Midbrain (tissue), 1 donor: ENCODE measurements at regions not wholly inside any gene's neighbourhood (a gene's known extent, or its start where the extent isn't known, plus 50 kb on each side); places are given as distances from the start of the nearest gene placed in this dataset.

Source experiments
- DNase-seq: peaks from one replicate; lab custom pipeline; 2025; lab: John Stamatoyannopoulos, UW

DNA sequence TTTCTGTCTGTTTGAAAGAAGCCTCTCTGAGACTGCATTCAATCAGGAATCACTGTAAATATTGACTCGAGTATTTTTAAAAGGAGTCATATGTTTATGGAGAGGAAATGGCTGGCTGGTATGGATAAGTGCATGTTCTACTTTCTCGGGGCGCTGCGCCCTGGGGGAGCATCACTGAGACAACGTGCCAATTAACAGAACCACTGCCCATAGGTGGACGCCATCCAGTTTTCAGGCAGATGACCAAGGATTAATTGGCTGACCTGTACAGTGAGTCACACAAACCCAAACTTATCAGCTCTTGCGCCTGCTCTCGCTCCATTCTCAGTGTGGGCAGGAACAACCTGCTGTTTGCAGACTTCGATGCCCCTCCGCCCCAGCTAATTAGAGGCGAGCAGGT, 571.2 kb downstream of the QKI start:
- DNase-seq = no peak

DNA sequence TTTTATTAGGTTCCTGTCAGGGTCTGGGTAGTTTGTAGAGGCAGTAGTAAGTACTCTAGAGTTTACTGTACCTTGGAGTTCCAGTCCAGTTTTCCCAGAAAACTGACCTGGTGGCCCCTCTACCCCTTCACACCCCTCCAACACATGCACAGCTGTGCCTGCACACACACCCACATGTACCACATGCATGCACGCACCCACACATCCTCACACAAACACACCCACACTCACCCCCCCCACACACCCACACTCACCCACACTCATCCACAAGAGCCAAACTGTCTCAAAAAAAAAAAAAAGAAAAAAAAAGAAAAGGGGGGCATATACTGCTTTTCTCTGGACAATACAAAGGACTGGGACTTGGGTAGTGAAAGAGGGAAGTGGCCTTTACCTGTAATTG, 570.5 kb downstream of the QKI start:
- DNase-seq = no peak

DNA sequence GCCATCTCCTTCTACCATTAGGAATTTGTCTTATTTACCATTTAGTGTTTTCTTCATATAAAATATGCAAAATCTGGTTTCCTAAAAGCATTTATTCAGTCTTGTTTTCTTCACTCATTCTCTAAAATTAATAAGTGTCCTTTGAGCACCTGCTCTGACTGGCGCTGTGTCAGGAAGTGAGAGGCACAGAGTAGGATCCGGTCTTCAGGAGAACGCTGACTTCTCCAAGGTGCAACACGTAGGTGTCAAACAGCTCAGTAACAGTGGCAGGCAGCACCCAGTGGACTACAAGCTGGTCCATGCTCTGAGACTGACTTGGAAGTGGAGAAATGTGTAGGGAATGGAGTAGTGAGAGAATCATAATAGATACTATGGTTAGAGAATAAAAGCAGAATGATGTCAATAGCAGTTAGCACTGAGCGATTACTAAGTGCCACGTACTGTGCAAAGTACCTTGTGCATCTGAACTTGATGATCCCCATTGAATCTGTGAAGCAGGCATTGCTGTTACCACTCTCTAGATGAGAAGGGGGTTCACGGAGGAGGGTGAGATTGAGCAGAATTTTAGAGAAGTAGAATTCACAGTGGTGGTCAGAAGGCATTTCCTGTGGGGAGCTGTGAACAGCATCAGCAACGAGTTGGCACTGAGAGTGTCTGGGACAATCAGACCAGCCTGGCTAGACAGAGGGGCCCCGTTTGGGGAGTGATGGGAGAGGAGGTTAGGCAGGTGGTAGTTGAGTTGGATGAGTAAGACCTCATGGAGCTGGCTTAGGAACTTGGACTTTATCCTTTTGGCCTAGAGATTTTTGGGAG, 569.8 kb downstream of the QKI start:
- no peak for DNase-seq

DNA sequence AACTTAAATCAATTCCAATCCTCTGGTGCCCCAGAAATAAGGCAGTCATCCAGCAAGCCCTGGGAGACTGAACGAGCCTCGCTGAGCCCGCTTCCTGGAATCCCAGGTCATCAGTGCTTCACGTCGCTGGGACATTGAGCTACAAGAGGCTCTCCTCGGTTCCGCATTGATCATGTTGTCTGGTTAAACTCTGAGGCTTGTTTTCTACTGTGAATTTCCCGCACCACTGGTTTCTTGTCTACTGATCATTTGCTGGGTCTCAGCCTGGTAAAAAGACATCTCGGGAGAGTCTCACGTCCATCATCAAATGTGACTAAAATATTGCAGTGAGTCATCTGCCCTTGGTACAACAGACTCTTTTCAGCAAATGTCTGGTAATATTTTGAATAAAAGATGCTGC, 569.2 kb downstream of the QKI start:
- DNase-seq = peak; percentile 26

DNA sequence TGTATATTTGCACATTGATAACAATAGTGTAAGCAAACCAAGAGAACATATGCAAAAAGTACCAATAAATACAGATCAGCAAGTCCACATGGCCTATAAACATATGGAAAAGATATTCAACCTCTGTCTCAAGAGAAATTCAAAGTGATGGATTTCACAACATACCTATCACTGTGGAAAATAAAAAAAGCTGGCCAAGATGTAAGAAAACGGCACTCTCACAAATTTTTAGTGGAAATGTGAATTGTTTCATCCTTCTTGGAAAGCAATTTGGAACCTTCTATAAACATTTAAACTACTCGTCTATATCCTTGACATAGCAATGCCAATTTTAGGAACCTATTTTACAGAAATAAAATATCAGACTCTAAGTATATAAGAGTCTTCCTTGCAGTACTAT, 559.8 kb downstream of the QKI start:
- DNase-seq = no peak

DNA sequence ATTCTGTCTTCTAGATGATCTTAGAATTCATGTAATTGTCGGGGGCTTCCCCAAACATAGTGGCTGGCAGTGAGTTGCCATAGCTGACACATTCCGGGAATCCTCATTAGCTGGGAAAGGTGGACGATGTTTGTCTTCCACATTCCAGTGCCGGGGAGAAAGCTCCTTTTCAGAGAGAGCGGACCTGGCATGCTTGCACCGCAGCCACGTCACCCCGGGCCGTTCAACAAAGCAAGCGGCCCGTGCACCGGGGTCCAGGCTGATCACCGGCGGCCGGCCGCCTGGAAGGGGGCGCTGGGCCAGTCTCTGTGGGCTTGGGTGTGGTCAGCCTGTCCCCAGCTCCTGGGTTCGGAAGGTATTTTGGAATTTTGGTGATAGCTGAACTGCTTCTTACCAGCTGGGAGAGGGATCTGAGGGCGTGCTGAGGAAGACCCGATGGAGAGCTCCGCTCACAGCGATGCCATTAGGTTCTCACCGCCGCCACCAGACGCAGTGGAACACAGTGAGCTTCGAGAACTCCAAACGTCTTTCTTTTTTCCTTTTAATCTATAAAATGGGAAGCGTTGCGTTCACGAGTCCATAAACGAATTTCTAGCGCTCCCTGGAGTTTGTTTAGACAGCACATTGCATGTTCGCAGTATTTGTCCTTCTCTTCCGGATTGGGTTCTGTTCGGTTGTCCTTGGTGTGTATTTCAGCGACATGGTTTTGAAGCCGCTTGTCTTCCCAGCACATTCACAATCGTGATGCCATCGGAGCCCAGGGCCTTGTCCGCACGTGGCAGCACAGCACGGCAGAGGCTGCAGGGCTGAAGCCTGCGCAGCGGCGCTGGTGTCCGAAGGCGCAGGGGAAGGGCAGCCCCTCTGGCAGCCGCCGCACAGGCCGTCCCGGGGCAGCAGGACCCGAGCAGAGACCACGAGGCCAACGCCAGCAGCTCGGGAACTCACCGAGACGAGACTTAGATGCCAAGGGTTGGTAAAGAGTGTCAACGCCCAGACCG, 557.6 kb downstream of the QKI start:
- no peak for DNase-seq

DNA sequence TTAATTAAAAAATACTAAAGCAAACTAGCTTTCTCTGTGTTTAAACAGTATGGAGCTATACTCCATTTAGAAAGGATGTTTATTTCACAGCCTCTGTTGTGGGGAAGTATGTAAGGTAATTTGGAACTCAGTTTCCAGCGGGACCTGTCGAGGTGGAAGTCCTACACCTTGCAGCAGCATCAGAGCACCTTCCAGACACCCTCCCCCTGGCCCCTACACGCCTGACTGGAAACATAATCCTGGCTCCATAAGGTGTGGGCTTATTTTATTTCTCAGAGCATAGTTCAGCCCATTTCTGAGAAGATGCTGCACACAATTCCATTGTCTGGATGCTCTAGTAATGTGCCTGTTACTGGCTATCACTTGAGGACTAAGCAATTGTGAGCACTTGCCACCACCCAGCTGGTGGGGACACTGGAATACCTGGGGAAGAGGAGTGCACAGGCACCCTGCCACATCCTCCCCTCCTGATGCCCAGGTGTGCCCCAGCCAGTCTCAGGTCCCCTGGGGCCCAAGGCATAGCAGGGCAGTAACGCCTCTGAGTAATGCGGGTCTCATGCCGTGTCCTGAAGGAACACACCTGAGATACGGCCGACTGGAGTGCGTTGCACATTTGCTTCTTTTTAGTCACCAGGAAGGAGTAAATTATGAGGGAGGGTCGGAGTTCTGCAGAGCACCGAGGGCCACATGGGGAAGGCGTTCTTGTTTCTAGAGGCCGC, 556.5 kb downstream of the QKI start:
- DNase-seq = no peak

DNA sequence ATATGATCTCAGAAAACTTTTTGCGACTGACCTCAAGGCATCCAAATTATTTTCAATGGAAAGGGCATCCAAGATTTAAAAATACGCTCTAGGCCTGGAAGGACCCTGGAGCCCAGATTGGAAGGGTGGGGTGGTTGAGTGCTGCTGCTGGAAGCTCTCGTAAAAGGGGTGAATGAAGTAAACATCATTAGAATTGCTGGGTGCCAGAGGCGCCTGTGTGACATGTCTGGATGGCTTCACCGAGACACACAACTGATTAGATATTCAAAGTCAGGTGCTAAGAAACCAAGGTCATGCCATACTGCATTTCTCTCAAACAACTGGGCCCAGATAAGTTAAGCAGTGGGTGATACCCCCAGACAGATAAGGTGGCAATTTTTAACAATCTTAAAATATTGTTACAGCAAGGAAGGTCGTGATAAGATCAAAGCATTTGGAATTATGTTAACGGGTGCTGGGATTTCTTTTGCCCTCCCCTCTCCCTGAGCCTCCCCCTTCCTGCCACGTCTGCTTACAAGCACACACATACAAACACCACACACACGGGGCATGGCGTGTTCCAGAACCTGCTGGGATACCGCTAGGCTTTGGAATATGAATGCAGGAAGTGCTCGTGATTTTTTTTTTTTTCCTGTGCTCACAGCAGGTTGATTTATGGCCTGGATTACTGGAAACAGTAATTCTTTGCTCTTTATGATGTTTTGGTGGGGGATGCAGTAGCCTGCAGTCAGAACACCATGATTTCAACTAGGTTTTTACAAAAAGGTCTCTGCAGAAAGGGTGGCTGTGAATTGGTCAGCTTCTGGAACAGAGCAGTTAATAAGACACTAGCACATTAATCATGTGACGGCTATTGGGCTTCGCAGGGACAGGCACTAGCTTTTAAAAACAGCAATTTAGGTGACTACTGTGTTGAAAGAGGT, 551.2 kb downstream of the QKI start:
- DNase-seq = peak; percentile 29

DNA sequence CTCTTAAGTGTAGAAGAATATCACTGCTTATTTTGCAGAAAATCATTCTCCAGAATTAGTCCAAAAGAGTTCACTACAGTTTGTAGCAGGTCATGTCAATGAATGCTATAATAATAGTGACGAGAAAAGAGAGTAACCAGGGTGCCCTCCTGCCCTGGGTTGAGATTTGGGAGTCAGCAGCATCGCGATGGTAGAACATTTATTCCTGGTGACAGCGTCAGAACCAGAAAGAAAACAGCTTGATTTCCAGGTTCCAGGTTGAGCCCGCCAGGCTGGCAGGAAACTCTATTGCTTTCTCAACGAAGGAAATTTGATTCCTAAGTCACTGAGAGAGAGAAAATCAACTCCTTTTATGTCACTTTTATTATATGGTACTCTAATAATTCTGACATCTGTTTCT, 550.3 kb downstream of the QKI start:
- DNase-seq = no peak

DNA sequence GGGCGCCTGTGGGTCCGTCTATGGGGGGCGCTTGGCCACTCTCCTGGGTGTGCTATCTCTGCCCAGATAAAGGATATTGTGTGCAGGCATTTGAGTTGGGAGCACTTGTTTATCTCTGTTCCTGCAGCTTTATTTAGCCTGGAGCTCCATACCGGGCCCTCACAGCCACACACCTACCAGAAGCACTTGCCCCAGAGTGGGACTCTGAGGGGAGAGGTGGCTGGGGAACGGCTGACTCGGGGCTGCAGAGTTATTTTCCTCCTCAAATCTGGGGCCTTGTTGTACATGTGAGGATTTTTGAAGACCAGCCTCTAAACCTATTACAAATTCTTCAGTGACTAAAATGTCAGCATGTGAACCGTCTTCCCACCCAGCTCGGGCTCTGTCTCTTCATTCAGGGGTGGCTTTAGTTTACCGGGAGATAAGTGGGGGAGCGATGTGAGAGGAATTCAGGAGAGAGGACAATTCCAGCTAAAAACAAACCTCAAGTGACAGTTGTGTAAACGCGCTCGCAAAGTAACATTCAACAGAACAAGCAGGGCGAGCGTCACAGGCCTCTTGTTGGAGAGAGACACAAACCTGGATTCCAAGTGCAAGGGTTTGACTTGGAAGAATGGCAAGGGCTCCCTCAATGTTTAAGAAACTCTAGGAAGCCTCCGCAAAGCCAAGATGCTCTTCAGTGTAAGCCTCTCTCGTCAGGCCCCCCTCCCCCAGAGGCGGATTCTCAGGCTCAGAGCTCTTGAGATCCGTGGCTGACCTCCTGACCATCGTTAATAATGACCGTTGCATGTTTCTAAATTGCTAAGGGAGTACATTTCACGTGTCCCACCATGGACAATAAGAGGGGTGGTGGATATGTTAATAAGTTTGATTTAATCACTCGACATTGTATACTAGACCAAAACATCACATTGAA, 548.9 kb downstream of the QKI start:
- no peak for DNase-seq

DNA sequence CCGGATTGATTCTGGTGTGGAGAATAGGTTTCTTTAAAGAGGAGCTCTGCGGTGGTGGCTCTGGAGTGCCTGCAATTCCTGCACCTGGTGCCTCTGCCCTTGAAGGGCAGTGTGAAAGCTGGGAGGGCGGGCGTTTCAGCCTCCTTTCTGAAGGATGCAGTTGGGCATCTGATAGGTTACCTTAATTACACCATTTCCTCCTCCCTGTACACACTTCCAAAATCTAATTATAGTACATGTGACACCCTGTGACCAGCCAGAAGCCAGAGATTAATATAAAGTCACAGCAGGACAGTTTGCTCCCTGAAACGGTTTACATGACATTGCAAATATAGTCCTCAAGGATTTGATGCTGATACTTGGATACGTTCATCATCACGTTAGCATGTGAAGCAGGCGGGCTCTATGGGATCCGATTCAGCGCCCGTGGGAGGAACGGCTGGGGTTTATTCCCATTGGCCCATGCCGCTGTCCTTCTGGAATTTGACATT, 548.2 kb downstream of the QKI start:
- no peak for DNase-seq

DNA sequence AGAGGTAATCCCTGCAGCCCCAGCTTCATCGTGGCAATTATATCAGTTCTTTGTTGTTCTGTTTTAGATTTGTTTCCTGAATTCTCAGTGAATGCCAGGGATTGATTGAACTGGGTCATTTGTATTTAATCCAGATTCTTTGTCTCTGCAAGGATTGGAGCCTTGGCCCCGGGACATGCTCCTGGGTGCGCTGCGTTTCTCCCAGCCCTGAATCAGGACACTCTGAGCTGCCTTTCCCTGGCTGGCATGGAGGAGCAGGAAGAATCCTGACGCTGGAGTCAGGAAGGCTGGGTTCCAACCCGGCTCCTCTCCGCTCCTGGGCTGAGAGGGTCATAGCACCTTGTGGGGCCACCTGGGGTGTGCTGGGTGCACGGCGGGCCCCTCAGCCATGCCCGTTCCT, 545.6 kb downstream of the QKI start:
- DNase-seq = peak; percentile 24

DNA sequence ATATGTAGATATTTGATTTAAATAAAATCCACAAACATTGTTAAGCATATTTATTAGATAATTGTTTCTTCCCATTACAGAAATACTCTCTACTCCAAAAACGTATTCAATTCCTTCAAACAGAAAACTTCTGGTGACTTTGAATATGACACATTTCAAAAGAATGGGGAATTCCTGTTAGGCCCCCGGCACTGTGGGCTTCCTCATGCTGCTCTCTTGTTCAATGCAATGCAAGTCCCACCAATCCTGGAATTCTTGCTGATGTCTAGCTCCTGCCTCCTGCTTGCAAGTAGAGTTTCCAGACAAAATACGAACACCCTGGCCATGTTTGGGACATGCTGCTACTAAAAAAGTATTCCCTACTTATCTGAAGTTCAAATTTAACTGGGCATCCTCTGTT, 544.1 kb downstream of the QKI start:
- no peak for DNase-seq

DNA sequence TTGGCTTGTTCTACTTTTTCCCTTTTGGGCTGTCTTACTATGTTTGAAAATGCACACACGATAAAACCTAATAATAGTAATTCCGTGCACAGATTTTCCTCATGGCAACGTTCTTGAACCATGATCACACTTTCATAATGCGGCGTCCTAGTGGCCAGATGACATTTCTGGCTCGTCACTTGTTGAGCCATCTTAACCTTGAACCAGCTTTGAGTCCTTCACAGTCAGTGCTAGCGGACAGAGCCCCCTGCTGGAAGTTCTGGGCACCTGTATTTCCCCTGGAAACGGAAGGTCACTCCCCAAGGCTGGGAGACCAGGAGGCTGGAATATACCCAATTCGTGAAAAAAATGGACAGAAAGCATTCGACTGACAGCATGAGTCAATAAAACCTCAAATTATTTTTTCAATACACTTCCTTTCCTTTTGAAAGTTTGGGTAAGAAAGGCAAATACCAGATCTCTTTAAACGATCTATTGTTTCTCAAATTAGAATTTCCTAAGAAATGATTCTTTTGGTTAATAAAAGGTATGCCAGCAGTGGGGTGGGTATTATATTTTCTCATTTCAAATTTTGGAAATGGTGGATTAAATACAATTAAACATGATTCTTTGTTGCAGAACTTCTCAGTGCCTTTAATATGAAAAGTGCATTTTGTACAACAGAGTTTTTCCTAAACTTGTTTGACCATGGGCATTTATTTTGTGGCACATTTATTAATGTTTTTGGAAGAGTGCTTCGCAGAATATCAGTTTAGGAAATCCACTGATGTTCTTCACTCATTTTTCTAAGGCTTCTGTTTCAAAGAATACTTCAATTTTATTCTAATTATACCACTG, 542.3 kb downstream of the QKI start:
- peak; percentile 76 for DNase-seq

DNA sequence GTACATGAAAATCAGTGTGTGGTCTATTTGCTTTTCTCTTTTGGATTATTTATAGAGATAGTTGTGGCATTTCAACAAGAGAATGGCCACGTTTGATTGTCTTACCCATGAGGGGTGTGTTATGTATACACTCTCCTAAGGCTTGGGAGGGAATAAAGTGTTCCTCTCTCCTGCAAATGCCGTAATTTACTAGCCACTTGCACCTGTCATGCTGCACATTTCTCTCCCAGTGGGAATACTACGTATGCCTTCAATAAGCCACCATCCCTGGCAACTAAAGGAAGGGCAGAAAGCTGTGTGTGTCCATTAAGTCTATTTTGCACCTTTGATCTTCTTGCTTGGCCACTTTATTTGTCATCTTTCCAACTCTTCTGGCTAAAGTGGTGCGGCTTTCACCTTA, 541.2 kb downstream of the QKI start:
- no peak for DNase-seq

DNA sequence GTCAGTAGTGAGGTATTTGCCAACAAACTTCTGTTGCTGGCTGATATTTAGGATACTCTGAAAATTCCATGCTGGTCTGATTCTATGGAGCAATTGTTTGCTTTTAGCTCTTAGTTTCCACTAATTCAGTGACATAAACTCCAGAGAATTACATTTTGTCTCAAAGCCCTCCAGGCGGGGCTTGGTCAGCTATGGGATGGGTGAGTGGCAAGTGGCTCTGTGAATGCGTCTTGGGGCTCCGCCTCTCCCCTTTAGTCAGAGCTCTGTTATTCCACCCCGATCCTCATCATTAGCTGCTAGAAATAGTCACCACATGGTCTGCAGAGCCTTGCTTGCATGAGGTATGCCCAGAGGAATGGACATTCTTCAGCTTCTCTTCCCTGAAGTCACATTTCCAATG, 540.6 kb downstream of the QKI start:
- DNase-seq = no peak

DNA sequence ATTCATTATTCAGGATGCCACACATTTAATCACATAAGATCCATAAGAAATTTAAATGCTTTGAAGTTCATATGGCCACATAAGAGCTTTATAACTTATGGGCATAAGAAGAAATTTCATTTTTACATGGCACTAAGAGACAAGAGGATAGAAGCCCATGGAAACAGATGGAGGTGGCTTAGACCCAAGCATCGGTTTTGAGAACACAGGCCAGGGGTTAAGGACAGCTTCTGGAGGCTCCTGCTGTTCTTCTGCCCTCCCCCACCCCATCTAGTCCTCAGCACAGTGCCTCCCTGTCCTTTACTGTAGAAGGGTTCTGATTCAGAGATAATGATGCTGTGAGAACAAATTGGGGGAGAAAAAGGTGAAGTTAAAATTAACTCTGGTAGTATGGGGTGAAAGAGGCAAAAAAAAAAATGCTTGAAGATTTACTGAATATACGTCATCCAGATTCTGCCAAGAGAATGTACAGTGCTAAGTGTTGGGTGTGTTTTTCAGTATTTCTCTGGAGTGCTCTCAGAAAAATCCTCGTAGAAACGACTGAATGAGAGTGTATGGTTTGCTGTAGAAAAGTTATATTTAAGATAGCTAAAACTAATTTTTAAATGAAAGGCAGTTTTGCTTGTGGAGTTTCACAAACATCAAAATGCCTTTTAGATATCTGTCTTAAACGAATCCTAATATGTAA, 539.7 kb downstream of the QKI start:
- DNase-seq = no peak

DNA sequence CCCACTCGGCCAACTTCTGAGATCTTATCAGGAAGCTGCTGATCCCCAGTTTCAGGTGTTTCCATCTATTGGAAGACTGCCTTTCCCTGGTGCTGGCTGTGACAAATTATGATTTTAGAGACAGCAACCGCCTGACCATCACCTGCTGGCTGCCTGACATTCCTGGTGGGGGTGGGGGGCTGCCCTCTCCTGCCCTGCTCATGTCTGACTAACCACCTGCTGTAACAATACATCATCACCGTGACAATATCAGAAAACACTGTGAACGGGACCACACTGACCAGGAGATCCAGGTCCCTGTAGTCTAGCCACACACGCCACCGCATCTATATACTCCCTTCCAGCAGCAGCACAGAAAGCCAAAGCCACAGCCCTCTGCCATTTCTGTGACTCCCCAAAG, 537.5 kb downstream of the QKI start:
- no peak for DNase-seq

DNA sequence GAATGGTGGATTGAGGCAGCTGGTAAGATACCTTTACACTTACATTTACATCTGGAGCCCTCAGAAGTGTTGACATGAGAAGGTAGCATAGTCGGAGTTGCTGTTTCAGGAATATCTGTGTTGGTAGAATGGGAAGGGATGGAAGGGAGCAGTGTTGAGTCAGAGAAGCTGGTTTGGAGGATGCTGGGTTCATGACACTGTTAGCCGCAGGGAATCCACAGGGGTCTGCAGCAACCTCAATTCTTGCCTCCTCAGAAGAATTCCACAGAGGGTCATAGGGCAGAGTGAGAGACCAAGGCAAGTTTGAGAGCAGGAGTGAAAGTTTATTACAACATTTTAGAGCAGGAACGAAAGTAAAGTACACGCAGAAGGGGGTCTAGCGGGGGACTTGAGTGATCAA, 536.8 kb downstream of the QKI start:
- no peak for DNase-seq
